GM12878 (cell line): ENCODE measurements at regions not wholly inside any gene's neighbourhood (a gene's known extent, or its start where the extent isn't known, plus 50 kb on each side); places are given as distances from the start of the nearest gene placed in this dataset.

Source experiments
- ATAC-seq: fragments of 200-7000 bp; cut with Tn5 transposase; 3 replicates; pipeline ENCODE4 v1.9.1; 2020; ENCODE audit warnings: mild to moderate bottlenecking, moderate library complexity
- BruUV-seq: library from RNA; stranded (reverse); fragments of 400-500 nt; replicated peaks from 2 replicates; lab custom pipeline; 2021; lab: Mats Ljungman, UMichigan
- CTCF ChIA-PET: fragments of 300-600 bp; sonication (Branson Sonifier 250); formaldehyde crosslinking; extraction: SDS; loops from one replicate; lab custom pipeline; 2021; ENCODE audit warnings: inconsistent platforms; lab: Yijun Ruan, JAX
- POLR2A ChIA-PET: fragments of 350-600 bp; formaldehyde crosslinking; extraction: SDS; loops from one replicate; lab custom pipeline; 2021; ENCODE audit warnings: inconsistent platforms; lab: Charles Lee
- RAD21 ChIA-PET: fragments of 300-600 bp; sonication (Branson Sonifier 250); formaldehyde crosslinking; loops from one replicate; lab custom pipeline; 2023; ENCODE audit warnings: antibody characterized with exemption; ENCODE audit not compliant: unreplicated experiment; lab: Charles Lee
- SMC1A ChIA-PET: fragments of 300-600 bp; sonication (Branson Sonifier 250); formaldehyde crosslinking; loops from one replicate; lab custom pipeline; 2023; ENCODE audit not compliant: unreplicated experiment, uncharacterized antibody; lab: Charles Lee
- DNase-seq: peaks from one replicate; pipeline ENCODE4 v3.0.0-alpha.2; 2011; ENCODE audit warnings: low read depth, low spot score
- FAIRE-seq: peaks from 3 replicates; lab custom pipeline; 2011; peaks lifted over from hg19 to GRCh38; lab: Jason Lieb, UNC
- H2AFZ ChIP-seq: 2 replicates; pipeline ENCODE4 v1.6.0; 2011; ENCODE audit warnings: low read depth, low read length, control low read depth; ENCODE audit not compliant: control insufficient read depth
- H3K27ac ChIP-seq: 2 replicates; pipeline ENCODE4 v1.5.1; 2011; ENCODE audit warnings: control low read depth; ENCODE audit not compliant: control insufficient read depth, insufficient read depth
- H3K27me3 ChIP-seq, 2 experiments: replicated peaks in 1 of 2; 2 replicates each; pipeline versions ENCODE4 v1.6.0 to v1.6.1; 2011; ENCODE audit warnings: low read length in 1 of 2; ENCODE audit not compliant: control insufficient read depth in 2 of 2, insufficient read depth in 2 of 2
- H3K36me3 ChIP-seq, 2 experiments: 2 replicates each; pipeline ENCODE4 v1.5.1; 2011; ENCODE audit warnings: low read length in 1 of 2; ENCODE audit not compliant: control insufficient read depth in 2 of 2, insufficient read depth in 2 of 2
- H3K4me1 ChIP-seq: 2 replicates; pipeline ENCODE4 v1.6.1; 2011; ENCODE audit warnings: mild to moderate bottlenecking, low read length, moderate library complexity, mixed read lengths; ENCODE audit not compliant: control insufficient read depth, insufficient read depth
- H3K4me2 ChIP-seq: 2 replicates; pipeline ENCODE4 v1.6.0; 2011; ENCODE audit warnings: control low read depth; ENCODE audit not compliant: control insufficient read depth, insufficient read depth
- H3K4me3 ChIP-seq: fragments of 200-600 bp; sonication (generic); 2 replicates; pipeline ENCODE4 v1.5.1; 2016
- H3K79me2 ChIP-seq: 2 replicates; pipeline ENCODE4 v1.6.0; 2011; ENCODE audit warnings: low read length; ENCODE audit not compliant: control insufficient read depth, insufficient read depth
- H3K9ac ChIP-seq: 2 replicates; pipeline ENCODE4 v1.8.0; 2011; ENCODE audit warnings: low read length, control low read depth, mixed read lengths; ENCODE audit not compliant: control insufficient read depth, insufficient read depth
- H3K9me3 ChIP-seq: replicated peaks from 3 replicates; pipeline ENCODE4 v1.5.1; 2011; ENCODE audit warnings: mild to moderate bottlenecking, low read length; ENCODE audit not compliant: control insufficient read depth, insufficient read depth
- H4K20me1 ChIP-seq: 2 replicates; pipeline ENCODE4 v1.6.0; 2011; ENCODE audit not compliant: control insufficient read depth, insufficient read depth
- BRCA1 ChIP-seq: IDR thresholded peaks from 2 replicates; pipeline ENCODE4 v1.6.1; 2011; ENCODE audit warnings: low read depth, low read length, improper control_type of control experiment
- CREM ChIP-seq: IDR thresholded peaks from 2 replicates; pipeline ENCODE4 v1.6.1; 2014; ENCODE audit warnings: antibody characterized with exemption, low read depth
- ESRRA ChIP-seq: IDR thresholded peaks from 2 replicates; pipeline ENCODE4 v1.6.1; 2012; ENCODE audit warnings: mild to moderate bottlenecking, low read length, improper control_type of control experiment
- MAX ChIP-seq: IDR thresholded peaks from 2 replicates; pipeline ENCODE4 v1.6.1; 2012; ENCODE audit warnings: low read depth, low read length, improper control_type of control experiment
- PAX5 ChIP-seq: IDR thresholded peaks from 2 replicates; pipeline ENCODE4 v1.6.1; 2011; ENCODE audit warnings: low read depth, low read length, borderline replicate concordance
- PBX3 ChIP-seq: IDR thresholded peaks from 2 replicates; pipeline ENCODE4 v1.6.1; 2011; ENCODE audit warnings: mild to moderate bottlenecking, low read depth, low read length, moderate library complexity; ENCODE audit not compliant: insufficient replicate concordance
- POLR2AphosphoS2 ChIP-seq: IDR thresholded peaks from 2 replicates; pipeline ENCODE4 v1.6.1; 2011; ENCODE audit warnings: low read depth, mild to moderate bottlenecking, low read length, improper control_type of control experiment, moderate library complexity
- SRF ChIP-seq, 2 experiments: IDR thresholded peaks; 2 replicates each; pipeline ENCODE4 v1.6.1; 2011; ENCODE audit warnings: low read depth in 2 of 2, low read length in 2 of 2, mild to moderate bottlenecking in 1 of 2, moderate library complexity in 1 of 2
- TCF7 ChIP-seq: IDR thresholded peaks from 2 replicates; pipeline ENCODE4 v1.6.1; 2014; ENCODE audit warnings: antibody characterized with exemption, borderline replicate concordance
- ZNF274 ChIP-seq: IDR thresholded peaks from one replicate; pipeline ENCODE4 v1.8.0; 2011; ENCODE audit not compliant: insufficient read length, insufficient read depth
- ZNF622 ChIP-seq: fragments of 450-650 bp; IDR thresholded peaks from 2 replicates; pipeline ENCODE4 v1.6.1; 2017; ENCODE audit warnings: mild to moderate bottlenecking, inconsistent platforms
- WGBS: methylation state at CpG from one replicate; pipeline ENCODE4 v1.1.6; 2016; ENCODE audit warnings: low lambda C conversion rate; ENCODE audit not compliant: insufficient replicate concordance, insufficient coverage; ENCODE audit errors: missing lambda C conversion rate; 5-methylcytosine and 5-hydroxymethylcytosine counted together
- in situ Hi-C: fragments of 300-500 bp; cut with MboI; formaldehyde crosslinking; loops from 9 replicates; pipeline ENCODE4 v1.14.3; 2018; ENCODE audit warnings: mixed read lengths
- intact Hi-C: fragments of 100-400 bp; cut with micrococcal nuclease; formaldehyde crosslinking; loops from one replicate; pipeline ENCODE4 v1.14.2; 2022; ENCODE audit not compliant: unreplicated experiment
- TF ChIP-seq, protein P1 (sequence below): IDR thresholded peaks from 2 replicates; pipeline ENCODE4 v1.6.1; 2012; ENCODE audit warnings: mild to moderate bottlenecking, low read depth, low read length

GRCh38 chr17:77867976-77868713 lies 90.4 kb upstream of the TNRC6C start:
- FAIRE-seq, result no peak
- Histone ChIP-seq H3K4me2 (no peak overlapping the region), H2AFZ (no peak overlapping the region), H3K79me2 (no peaks in the 10 kb centered on the region), H3K4me1 (peaks cover 22% of the 10 kb centered on the region), H3K27me3 (peaks cover 0 to 4% of the 10 kb centered on the region in 2 experiments; a peak in 1 of 4 replicates), H3K9me3 (no peaks in the 10 kb centered on the region), H3K4me3 (no peak overlapping the region), H3K36me3 (no peaks in the 10 kb centered on the region), H3K27ac (no peak overlapping the region), H3K9ac (no peak overlapping the region), H4K20me1 (no peaks in the 10 kb centered on the region)
- ChIA-PET RAD21 (interaction anchor here (0.6 to 3.5 kb wide), 12 partner anchors 13 to 343 kb away, joined by 3 to 40 read pairs (median 4); no protein-coding TSS in a partner anchor), CTCF (interaction anchor here (1.1 to 4.1 kb wide), 5 partner anchors 10 to 145 kb away, joined by 3 to 21 read pairs (median 6); no protein-coding TSS in a partner anchor), SMC1A (interaction anchor here (1.1 to 3.4 kb wide), 10 partner anchors 9 to 152 kb away, joined by 3 to 39 read pairs (median 6); no protein-coding TSS in a partner anchor), POLR2A (interaction anchor here (0.6 to 2.0 kb wide), 7 partner anchors 18 to 90 kb away, joined by 3 to 12 read pairs (median 4); partner anchors contain the start of gene TNRC6C)
- intact Hi-C loops, result no loop called here
- no TSS peak for BruUV-seq
- DNase-seq, result no peak
- no peak for ATAC-seq
- in situ Hi-C loops, result no loop called here
- 77% methylated on average over 19 of the region's 19 CpGs for WGBS
- TF ChIP-seq POLR2AphosphoS2 (no peak), TCF7 (no peak), SRF (IDR thresholded peaks at IDR 0.05; ENCODE audit: low read depth in 2 of 2, low read length in 2 of 2) (no peak), MAX (no peak), PAX5 (no peak), CREM (no peak), ZNF274 (no peak), ZNF622 (no peak), BRCA1 (no peak), PBX3 (no peak), ESRRA (no peak)
- TF ChIP-seq, protein P1, sequence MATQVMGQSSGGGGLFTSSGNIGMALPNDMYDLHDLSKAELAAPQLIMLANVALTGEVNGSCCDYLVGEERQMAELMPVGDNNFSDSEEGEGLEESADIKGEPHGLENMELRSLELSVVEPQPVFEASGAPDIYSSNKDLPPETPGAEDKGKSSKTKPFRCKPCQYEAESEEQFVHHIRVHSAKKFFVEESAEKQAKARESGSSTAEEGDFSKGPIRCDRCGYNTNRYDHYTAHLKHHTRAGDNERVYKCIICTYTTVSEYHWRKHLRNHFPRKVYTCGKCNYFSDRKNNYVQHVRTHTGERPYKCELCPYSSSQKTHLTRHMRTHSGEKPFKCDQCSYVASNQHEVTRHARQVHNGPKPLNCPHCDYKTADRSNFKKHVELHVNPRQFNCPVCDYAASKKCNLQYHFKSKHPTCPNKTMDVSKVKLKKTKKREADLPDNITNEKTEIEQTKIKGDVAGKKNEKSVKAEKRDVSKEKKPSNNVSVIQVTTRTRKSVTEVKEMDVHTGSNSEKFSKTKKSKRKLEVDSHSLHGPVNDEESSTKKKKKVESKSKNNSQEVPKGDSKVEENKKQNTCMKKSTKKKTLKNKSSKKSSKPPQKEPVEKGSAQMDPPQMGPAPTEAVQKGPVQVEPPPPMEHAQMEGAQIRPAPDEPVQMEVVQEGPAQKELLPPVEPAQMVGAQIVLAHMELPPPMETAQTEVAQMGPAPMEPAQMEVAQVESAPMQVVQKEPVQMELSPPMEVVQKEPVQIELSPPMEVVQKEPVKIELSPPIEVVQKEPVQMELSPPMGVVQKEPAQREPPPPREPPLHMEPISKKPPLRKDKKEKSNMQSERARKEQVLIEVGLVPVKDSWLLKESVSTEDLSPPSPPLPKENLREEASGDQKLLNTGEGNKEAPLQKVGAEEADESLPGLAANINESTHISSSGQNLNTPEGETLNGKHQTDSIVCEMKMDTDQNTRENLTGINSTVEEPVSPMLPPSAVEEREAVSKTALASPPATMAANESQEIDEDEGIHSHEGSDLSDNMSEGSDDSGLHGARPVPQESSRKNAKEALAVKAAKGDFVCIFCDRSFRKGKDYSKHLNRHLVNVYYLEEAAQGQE, result no peak
